Astrocyte (in vitro differentiated cells and primary cell): ENCODE measurements at regions not wholly inside any gene's neighbourhood (a gene's known extent, or its start where the extent isn't known, plus 50 kb on each side); places are given as distances from the start of the nearest gene placed in this dataset.

Experiments used
- DNase-seq: peaks from one replicate; pipeline ENCODE4 v3.0.0-alpha.2; 2010; ENCODE audit warnings: low read depth
- FAIRE-seq: peaks from 2 replicates; lab custom pipeline; 2011; peaks lifted over from hg19 to GRCh38; lab: Jason Lieb, UNC
- H2AFZ ChIP-seq: 2 replicates; pipeline ENCODE4 v1.6.0; 2012; ENCODE audit warnings: low read depth, low read length, inconsistent platforms
- H3K27ac ChIP-seq: 2 replicates; pipeline ENCODE4 v1.5.1; 2011; ENCODE audit warnings: low read depth, low read length, inconsistent platforms
- H3K27me3 ChIP-seq: 2 replicates; pipeline ENCODE4 v1.6.0; 2011; ENCODE audit warnings: low read length, inconsistent platforms; ENCODE audit not compliant: insufficient read depth
- H3K36me3 ChIP-seq: 2 replicates; pipeline ENCODE4 v1.5.1; 2011; ENCODE audit warnings: low read length, inconsistent platforms; ENCODE audit not compliant: insufficient read depth
- H3K4me1 ChIP-seq: 2 replicates; pipeline ENCODE4 v1.5.1; 2011; ENCODE audit warnings: low read length, inconsistent platforms; ENCODE audit not compliant: insufficient read depth
- H3K4me2 ChIP-seq: 2 replicates; pipeline ENCODE4 v1.6.0; 2012; ENCODE audit warnings: low read length, inconsistent platforms
- H3K4me3 ChIP-seq: 2 replicates; pipeline ENCODE4 v1.5.1; 2011; ENCODE audit warnings: low read depth, mild to moderate bottlenecking, low read length, inconsistent platforms; ENCODE audit not compliant: insufficient read depth
- H3K79me2 ChIP-seq: 2 replicates; pipeline ENCODE4 v1.6.0; 2012; ENCODE audit warnings: mild to moderate bottlenecking, low read length, inconsistent platforms; ENCODE audit not compliant: insufficient read depth
- H3K9ac ChIP-seq: 2 replicates; pipeline ENCODE4 v1.6.0; 2012; ENCODE audit warnings: mild to moderate bottlenecking, low read length, inconsistent platforms
- H3K9me3 ChIP-seq: 2 replicates; pipeline ENCODE4 v1.5.1; 2012; ENCODE audit warnings: low read depth, mild to moderate bottlenecking, low read length, inconsistent platforms; ENCODE audit not compliant: insufficient read depth
- H4K20me1 ChIP-seq: 2 replicates; pipeline ENCODE4 v1.6.0; 2012; ENCODE audit warnings: low read length, inconsistent platforms; ENCODE audit not compliant: insufficient read depth
- H3K27ac Mint-ChIP-seq: one replicate; pipeline ENCODE4 v1.8.0; 2021; ENCODE audit warnings: mild to moderate bottlenecking, mixed read lengths; ENCODE audit not compliant: unreplicated experiment
- H3K27me3 Mint-ChIP-seq: one replicate; pipeline ENCODE4 v1.8.0; 2021; ENCODE audit warnings: low read depth, mixed read lengths; ENCODE audit not compliant: unreplicated experiment
- H3K36me3 Mint-ChIP-seq: one replicate; pipeline ENCODE4 v1.8.0; 2021; ENCODE audit warnings: low read depth, mixed read lengths; ENCODE audit not compliant: unreplicated experiment
- H3K4me1 Mint-ChIP-seq: one replicate; pipeline ENCODE4 v1.8.0; 2021; ENCODE audit warnings: low read depth, mixed read lengths; ENCODE audit not compliant: unreplicated experiment
- H3K4me3 Mint-ChIP-seq: one replicate; pipeline ENCODE4 v1.8.0; 2021; ENCODE audit warnings: mild to moderate bottlenecking, moderate library complexity, mixed read lengths; ENCODE audit not compliant: unreplicated experiment
- H3K9me3 Mint-ChIP-seq: one replicate; pipeline ENCODE4 v1.8.0; 2021; ENCODE audit warnings: mild to moderate bottlenecking, mixed read lengths; ENCODE audit not compliant: unreplicated experiment
- CTCF ChIP-seq: IDR thresholded peaks from 2 replicates; pipeline ENCODE4 v1.5.1; 2011; ENCODE audit warnings: low read depth, mild to moderate bottlenecking, inconsistent platforms, low read length, moderate library complexity; ENCODE audit not compliant: insufficient read depth
- EZH2 ChIP-seq: IDR thresholded peaks from 2 replicates; pipeline ENCODE4 v1.6.1; 2012; ENCODE audit warnings: mild to moderate bottlenecking, low read length, inconsistent platforms; ENCODE audit not compliant: insufficient read depth

- H3K9ac ChIP-seq, result no peak overlapping the region
Observed at GRCh38 chr3:177770383-177771230, 573.3 kb upstream of the TBL1XR1 start.

GRCh38 chr3:177771780-177772179 is 574.5 kb upstream of the TBL1XR1 start:
- H3K9me3 ChIP-seq, result no peaks in the 10 kb centered on the region
- H3K4me2 ChIP-seq, result no peak overlapping the region
- no peak overlapping the region for H3K4me3 ChIP-seq
- H3K36me3 ChIP-seq, result no peaks in the 10 kb centered on the region
- Mint-ChIP-seq H3K4me1 (peaks cover 20% of the 10 kb centered on the region), H3K36me3 (peaks cover 2% of the 10 kb centered on the region), H3K27me3 (no peaks in the 10 kb centered on the region), H3K9me3 (no peaks in the 10 kb centered on the region), H3K27ac (no peak overlapping the region), H3K4me3 (no peak overlapping the region)
- H3K4me1 ChIP-seq, result peaks cover 22% of the 10 kb centered on the region
- no peak overlapping the region for H3K9ac ChIP-seq
- DNase-seq (no peak), FAIRE-seq (peak; percentile 39)
- no peak for TF ChIP-seq EZH2
- TF ChIP-seq CTCF, result no peak
- no peaks in the 10 kb centered on the region for H3K27me3 ChIP-seq
- H2AFZ ChIP-seq, result no peak overlapping the region
- no peaks in the 10 kb centered on the region for H4K20me1 ChIP-seq
- peak overlapping the region; percentile 49 for H3K27ac ChIP-seq
- H3K79me2 ChIP-seq, result no peaks in the 10 kb centered on the region

More at GRCh38 chr3:177770383-177771230, 573.3 kb upstream of the TBL1XR1 start:
- H3K79me2 ChIP-seq, result no peaks in the 10 kb centered on the region
- Mint-ChIP-seq H3K27me3 (no peaks in the 10 kb centered on the region), H3K4me3 (no peak overlapping the region), H3K36me3 (peaks cover 2% of the 10 kb centered on the region), H3K9me3 (no peaks in the 10 kb centered on the region), H3K27ac (no peak overlapping the region), H3K4me1 (peaks cover 11% of the 10 kb centered on the region)
- H3K4me2 ChIP-seq, result peak overlapping the region; percentile 16
- DNase-seq (peak; percentile 82), FAIRE-seq (peak; percentile 80)
- TF ChIP-seq EZH2, result no peak
- TF ChIP-seq CTCF, result no peak
- H3K4me1 ChIP-seq, result peaks cover 15% of the 10 kb centered on the region
- H3K27ac ChIP-seq, result peak overlapping the region; percentile 57
- no peak overlapping the region for H3K4me3 ChIP-seq
- H4K20me1 ChIP-seq, result no peaks in the 10 kb centered on the region
- H3K36me3 ChIP-seq, result no peaks in the 10 kb centered on the region
- H3K27me3 ChIP-seq, result no peaks in the 10 kb centered on the region
- no peaks in the 10 kb centered on the region for H3K9me3 ChIP-seq
- no peak overlapping the region for H2AFZ ChIP-seq
